ENCODE measurements at regions not wholly inside any gene's neighbourhood (a gene's known extent, or its start where the extent isn't known, plus 50 kb on each side); places are given as distances from the start of the nearest gene placed in this dataset.

GRCh38 chr17:5841862-5842261 is 228.3 kb upstream of the WSCD1 start:
- no peak for TF ChIP-seq CTCF (IDR thresholded peaks at IDR 0.05)
- TF ChIP-seq POLR2A (IDR thresholded peaks at IDR 0.05): no peak
